HepG2 (cell line): ENCODE measurements at regions not wholly inside any gene's neighbourhood (a gene's known extent, or its start where the extent isn't known, plus 50 kb on each side); places are given as distances from the start of the nearest gene placed in this dataset.

Source experiments
- ZKSCAN8 ChIP-seq: IDR thresholded peaks from 2 replicates; pipeline ENCODE4 v1.6.1; 2016; ENCODE audit warnings: borderline replicate concordance, missing genetic modification reagents, missing compliant biosample characterization
- ZNF768 ChIP-seq: sonication (generic); formaldehyde crosslinking; IDR thresholded peaks from 2 replicates; pipeline ENCODE4 v1.4.0; 2020; ENCODE audit warnings: missing genetic modification reagents
- TF ChIP-seq, protein P1 (sequence below): sonication (generic); formaldehyde crosslinking; IDR thresholded peaks from 2 replicates; pipeline ENCODE4 v1.5.0; 2020; ENCODE audit warnings: mild to moderate bottlenecking, missing genetic modification reagents
- TF ChIP-seq, protein P2 (sequence below): conservative IDR thresholded peaks from 2 replicates; pipeline ENCODE4 v1.6.1; 2018; ENCODE audit warnings: missing genetic modification reagents
- TF ChIP-seq, protein P3 (sequence below): IDR thresholded peaks from 2 replicates; pipeline ENCODE4 v1.6.1; 2016; ENCODE audit warnings: low read depth, missing genetic modification reagents, missing compliant biosample characterization
- TF ChIP-seq, protein P4 (sequence below), 2 experiments: sonication (generic) in 1 of 2; formaldehyde crosslinking in 1 of 2; IDR thresholded peaks; 2 replicates each; pipeline versions ENCODE4 v1.4.0 to v1.6.1; 2018 to 2020; ENCODE audit warnings: missing genetic modification reagents in 2 of 2, borderline replicate concordance in 1 of 2, low read depth in 1 of 2, mild to moderate bottlenecking in 1 of 2, missing biosample characterization in 1 of 2

DNA sequence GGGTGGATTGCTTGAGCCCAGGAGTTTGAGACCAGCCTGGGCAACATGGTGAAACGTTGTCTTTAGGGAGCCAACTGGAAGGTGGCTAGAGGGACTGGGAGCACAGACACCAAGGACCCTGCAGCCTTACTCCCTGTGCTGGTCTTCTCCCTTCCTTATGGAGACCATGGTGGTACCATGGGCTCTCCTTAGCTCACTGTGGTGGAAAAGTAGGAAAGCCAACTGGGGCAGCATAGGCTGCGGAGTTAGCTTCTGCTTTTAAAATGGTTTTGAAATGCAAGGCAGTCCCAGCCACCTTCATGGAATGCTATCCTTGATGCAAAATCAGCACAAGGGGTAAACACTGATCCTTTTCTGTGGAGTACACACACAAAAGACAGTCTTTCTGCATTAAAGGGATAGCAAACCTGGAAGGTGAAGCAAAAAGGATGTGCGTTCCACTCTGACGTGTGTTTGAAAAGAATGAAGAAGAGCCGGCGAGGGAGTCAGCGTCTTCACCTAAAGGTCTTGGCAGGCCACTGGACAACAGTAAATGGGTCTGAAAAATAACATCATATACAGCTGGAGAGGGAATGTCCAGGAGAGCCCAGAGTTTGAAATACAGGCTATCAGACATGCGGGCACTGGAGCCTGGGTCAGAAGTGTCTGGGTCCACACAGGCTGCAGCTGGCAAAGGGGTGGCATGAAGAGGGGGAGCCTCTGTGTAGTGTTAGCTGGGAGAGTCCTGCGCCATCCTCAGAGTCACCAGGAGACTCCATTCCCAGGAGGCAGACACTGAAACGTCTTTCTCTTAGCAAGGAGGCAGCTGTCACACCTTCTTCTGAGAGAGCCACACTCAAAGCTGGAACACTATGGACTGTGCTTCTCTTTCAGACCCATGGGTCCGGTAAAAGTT lies 58.5 kb downstream of the GPR6 start:
- TF ChIP-seq, protein P1, sequence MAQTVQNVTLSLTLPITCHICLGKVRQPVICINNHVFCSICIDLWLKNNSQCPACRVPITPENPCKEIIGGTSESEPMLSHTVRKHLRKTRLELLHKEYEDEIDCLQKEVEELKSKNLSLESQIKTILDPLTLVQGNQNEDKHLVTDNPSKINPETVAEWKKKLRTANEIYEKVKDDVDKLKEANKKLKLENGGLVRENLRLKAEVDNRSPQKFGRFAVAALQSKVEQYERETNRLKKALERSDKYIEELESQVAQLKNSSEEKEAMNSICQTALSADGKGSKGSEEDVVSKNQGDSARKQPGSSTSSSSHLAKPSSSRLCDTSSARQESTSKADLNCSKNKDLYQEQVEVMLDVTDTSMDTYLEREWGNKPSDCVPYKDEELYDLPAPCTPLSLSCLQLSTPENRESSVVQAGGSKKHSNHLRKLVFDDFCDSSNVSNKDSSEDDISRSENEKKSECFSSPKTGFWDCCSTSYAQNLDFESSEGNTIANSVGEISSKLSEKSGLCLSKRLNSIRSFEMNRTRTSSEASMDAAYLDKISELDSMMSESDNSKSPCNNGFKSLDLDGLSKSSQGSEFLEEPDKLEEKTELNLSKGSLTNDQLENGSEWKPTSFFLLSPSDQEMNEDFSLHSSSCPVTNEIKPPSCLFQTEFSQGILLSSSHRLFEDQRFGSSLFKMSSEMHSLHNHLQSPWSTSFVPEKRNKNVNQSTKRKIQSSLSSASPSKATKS: no peak
- TF ChIP-seq ZKSCAN8 (no peak), ZNF768 (CRISPR knock-in tag) (no peak)
- TF ChIP-seq, protein P2, sequence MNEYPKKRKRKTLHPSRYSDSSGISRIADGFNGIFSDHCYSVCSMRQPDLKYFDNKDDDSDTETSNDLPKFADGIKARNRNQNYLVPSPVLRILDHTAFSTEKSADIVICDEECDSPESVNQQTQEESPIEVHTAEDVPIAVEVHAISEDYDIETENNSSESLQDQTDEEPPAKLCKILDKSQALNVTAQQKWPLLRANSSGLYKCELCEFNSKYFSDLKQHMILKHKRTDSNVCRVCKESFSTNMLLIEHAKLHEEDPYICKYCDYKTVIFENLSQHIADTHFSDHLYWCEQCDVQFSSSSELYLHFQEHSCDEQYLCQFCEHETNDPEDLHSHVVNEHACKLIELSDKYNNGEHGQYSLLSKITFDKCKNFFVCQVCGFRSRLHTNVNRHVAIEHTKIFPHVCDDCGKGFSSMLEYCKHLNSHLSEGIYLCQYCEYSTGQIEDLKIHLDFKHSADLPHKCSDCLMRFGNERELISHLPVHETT (CRISPR knock-in tag): no peak
- TF ChIP-seq, protein P3, sequence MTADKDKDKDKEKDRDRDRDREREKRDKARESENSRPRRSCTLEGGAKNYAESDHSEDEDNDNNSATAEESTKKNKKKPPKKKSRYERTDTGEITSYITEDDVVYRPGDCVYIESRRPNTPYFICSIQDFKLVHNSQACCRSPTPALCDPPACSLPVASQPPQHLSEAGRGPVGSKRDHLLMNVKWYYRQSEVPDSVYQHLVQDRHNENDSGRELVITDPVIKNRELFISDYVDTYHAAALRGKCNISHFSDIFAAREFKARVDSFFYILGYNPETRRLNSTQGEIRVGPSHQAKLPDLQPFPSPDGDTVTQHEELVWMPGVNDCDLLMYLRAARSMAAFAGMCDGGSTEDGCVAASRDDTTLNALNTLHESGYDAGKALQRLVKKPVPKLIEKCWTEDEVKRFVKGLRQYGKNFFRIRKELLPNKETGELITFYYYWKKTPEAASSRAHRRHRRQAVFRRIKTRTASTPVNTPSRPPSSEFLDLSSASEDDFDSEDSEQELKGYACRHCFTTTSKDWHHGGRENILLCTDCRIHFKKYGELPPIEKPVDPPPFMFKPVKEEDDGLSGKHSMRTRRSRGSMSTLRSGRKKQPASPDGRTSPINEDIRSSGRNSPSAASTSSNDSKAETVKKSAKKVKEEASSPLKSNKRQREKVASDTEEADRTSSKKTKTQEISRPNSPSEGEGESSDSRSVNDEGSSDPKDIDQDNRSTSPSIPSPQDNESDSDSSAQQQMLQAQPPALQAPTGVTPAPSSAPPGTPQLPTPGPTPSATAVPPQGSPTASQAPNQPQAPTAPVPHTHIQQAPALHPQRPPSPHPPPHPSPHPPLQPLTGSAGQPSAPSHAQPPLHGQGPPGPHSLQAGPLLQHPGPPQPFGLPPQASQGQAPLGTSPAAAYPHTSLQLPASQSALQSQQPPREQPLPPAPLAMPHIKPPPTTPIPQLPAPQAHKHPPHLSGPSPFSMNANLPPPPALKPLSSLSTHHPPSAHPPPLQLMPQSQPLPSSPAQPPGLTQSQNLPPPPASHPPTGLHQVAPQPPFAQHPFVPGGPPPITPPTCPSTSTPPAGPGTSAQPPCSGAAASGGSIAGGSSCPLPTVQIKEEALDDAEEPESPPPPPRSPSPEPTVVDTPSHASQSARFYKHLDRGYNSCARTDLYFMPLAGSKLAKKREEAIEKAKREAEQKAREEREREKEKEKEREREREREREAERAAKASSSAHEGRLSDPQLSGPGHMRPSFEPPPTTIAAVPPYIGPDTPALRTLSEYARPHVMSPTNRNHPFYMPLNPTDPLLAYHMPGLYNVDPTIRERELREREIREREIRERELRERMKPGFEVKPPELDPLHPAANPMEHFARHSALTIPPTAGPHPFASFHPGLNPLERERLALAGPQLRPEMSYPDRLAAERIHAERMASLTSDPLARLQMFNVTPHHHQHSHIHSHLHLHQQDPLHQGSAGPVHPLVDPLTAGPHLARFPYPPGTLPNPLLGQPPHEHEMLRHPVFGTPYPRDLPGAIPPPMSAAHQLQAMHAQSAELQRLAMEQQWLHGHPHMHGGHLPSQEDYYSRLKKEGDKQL (CRISPR knock-in tag): no peak
- TF ChIP-seq, protein P4, sequence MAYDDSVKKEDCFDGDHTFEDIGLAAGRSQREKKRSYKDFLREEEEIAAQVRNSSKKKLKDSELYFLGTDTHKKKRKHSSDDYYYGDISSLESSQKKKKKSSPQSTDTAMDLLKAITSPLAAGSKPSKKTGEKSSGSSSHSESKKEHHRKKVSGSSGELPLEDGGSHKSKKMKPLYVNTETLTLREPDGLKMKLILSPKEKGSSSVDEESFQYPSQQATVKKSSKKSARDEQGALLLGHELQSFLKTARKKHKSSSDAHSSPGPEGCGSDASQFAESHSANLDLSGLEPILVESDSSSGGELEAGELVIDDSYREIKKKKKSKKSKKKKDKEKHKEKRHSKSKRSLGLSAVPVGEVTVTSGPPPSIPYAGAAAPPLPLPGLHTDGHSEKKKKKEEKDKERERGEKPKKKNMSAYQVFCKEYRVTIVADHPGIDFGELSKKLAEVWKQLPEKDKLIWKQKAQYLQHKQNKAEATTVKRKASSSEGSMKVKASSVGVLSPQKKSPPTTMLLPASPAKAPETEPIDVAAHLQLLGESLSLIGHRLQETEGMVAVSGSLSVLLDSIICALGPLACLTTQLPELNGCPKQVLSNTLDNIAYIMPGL (CRISPR knock-in tag; IDR thresholded peaks at IDR 0.05; ENCODE audit: borderline replicate concordance in 1 of 2, low read depth in 1 of 2): no peak
